HEK293 (cell line): ENCODE measurements at regions not wholly inside any gene's neighbourhood (a gene's known extent, or its start where the extent isn't known, plus 50 kb on each side); places are given as distances from the start of the nearest gene placed in this dataset.

ENCODE experiments used
- CTCF ChIA-PET: fragments of 350-600 bp; formaldehyde crosslinking; extraction: SDS; loops from one replicate; lab custom pipeline; 2021; ENCODE audit warnings: antibody characterized with exemption; lab: Yijun Ruan, JAX
- POLR2A ChIA-PET: fragments of 300-600 bp; formaldehyde crosslinking; extraction: SDS; loops from one replicate; lab custom pipeline; 2020; ENCODE audit warnings: antibody characterized with exemption, inconsistent platforms; lab: Yijun Ruan, JAX
- H3K27ac ChIP-seq: fragments of 200-500 bp; sonication (Bioruptor generic); 2 replicates; pipeline ENCODE4 v1.5.1; 2014; ENCODE audit warnings: low read depth, low read length, control low read depth, inconsistent platforms; ENCODE audit errors: extremely low read depth
- H3K36me3 ChIP-seq, 2 experiments: fragments of 200-500 bp in 1 of 2; sonication (Bioruptor generic) in 1 of 2; 1 replicate in 1 of 2; 2 replicates in 1 of 2; pipeline ENCODE4 v1.5.1; 2014 to 2017; ENCODE audit warnings: inconsistent platforms in 2 of 2, low read length in 2 of 2; ENCODE audit not compliant: control insufficient read depth in 2 of 2, insufficient read depth in 1 of 2
- H3K4me1 ChIP-seq: fragments of 200-500 bp; sonication (Bioruptor generic); 2 replicates; pipeline ENCODE4 v1.5.1; 2014; ENCODE audit warnings: mild to moderate bottlenecking, low read length, inconsistent platforms; ENCODE audit not compliant: control insufficient read depth, insufficient read depth
- H3K4me3 ChIP-seq: 2 replicates; pipeline ENCODE4 v1.5.1; 2011; ENCODE audit warnings: low read depth, mild to moderate bottlenecking, control low read depth, low read length, moderate library complexity
- H3K9me3 ChIP-seq: fragments of 200-500 bp; sonication (Bioruptor generic); 2 replicates; pipeline ENCODE4 v1.5.1; 2014; ENCODE audit warnings: low read depth, low read length, inconsistent platforms; ENCODE audit not compliant: control insufficient read depth, insufficient read depth
- KLF7 ChIP-seq: fragments of 450-650 bp; formaldehyde crosslinking; IDR thresholded peaks from 2 replicates; pipeline ENCODE4 v1.5.1; 2016; ENCODE audit warnings: missing biosample characterization, missing genetic modification characterization, borderline replicate concordance
- SALL2 ChIP-seq: fragments of 450-650 bp; formaldehyde crosslinking; IDR thresholded peaks from 2 replicates; pipeline ENCODE4 v1.5.0; 2017; ENCODE audit warnings: missing biosample characterization, mild to moderate bottlenecking, missing genetic modification characterization, borderline replicate concordance
- TCF7L2 ChIP-seq: IDR thresholded peaks from 2 replicates; pipeline ENCODE4 v1.6.1; 2011; ENCODE audit warnings: low read depth, mild to moderate bottlenecking, inconsistent platforms, low read length, moderate library complexity, borderline replicate concordance
- ZNF311 ChIP-seq: fragments of 450-650 bp; formaldehyde crosslinking; IDR thresholded peaks from 2 replicates; pipeline ENCODE4 v1.5.1; 2017; ENCODE audit warnings: missing biosample characterization, missing genetic modification characterization, borderline replicate concordance
- ZNF426 ChIP-seq: fragments of 450-650 bp; formaldehyde crosslinking; IDR thresholded peaks from 2 replicates; pipeline ENCODE4 v1.5.1; 2017; ENCODE audit warnings: missing biosample characterization, missing genetic modification characterization, mild to moderate bottlenecking, inconsistent platforms, moderate library complexity
- ZNF777 ChIP-seq: fragments of 450-650 bp; formaldehyde crosslinking; IDR thresholded peaks from 2 replicates; pipeline ENCODE4 v1.5.1; 2017; ENCODE audit warnings: missing biosample characterization, missing genetic modification characterization, borderline replicate concordance
- TF ChIP-seq, protein P1 (sequence below): fragments of 450-650 bp; formaldehyde crosslinking; IDR thresholded peaks from 2 replicates; pipeline ENCODE4 v1.5.1; 2017; ENCODE audit warnings: missing biosample characterization, mild to moderate bottlenecking, missing genetic modification characterization, moderate library complexity
- TF ChIP-seq, protein P2 (sequence below): fragments of 450-650 bp; formaldehyde crosslinking; IDR thresholded peaks from 2 replicates; pipeline ENCODE4 v1.5.1; 2016; ENCODE audit warnings: missing biosample characterization, missing genetic modification characterization, borderline replicate concordance
- TF ChIP-seq, protein P3 (sequence below): fragments of 450-650 bp; formaldehyde crosslinking; IDR thresholded peaks from 2 replicates; pipeline ENCODE4 v1.5.1; 2016; ENCODE audit warnings: missing biosample characterization, missing genetic modification characterization
- TF ChIP-seq, protein P4 (sequence below): sonication (generic); formaldehyde crosslinking; IDR thresholded peaks from 2 replicates; pipeline ENCODE4 v1.8.1; 2022; ENCODE audit warnings: mild to moderate bottlenecking, moderate library complexity, missing genetic modification reagents
- TF ChIP-seq, protein P5 (sequence below): fragments of 450-650 bp; formaldehyde crosslinking; IDR thresholded peaks from 2 replicates; pipeline ENCODE4 v1.5.1; 2016; ENCODE audit warnings: missing biosample characterization, missing genetic modification characterization

DNA sequence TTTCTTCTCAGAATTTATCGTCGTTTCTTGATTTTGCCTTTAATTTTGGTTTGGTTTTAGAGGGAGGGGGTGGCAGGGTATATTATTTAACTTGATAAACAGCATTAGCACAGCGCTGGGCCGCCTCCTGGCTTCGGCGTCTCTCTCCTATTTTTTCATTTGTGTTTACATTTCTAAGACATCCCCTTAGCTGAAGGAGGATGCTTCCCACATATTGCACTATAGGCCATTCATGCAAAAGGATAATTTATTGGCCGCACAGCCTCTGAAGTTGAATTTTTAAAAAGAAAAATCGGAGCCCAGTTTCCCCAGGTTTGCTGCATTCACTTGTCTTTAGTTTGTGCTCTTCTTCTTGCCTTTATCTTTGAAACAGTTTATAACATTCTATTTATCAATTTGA lies 497.4 kb upstream of the ZFHX3 start:
- Histone ChIP-seq H3K4me1 (no peaks in the 10 kb centered on the region), H3K4me3 (no peak overlapping the region), H3K27ac (no peak overlapping the region), H3K36me3 (no peaks in the 10 kb centered on the region), H3K9me3 (no peaks in the 10 kb centered on the region)
- ChIA-PET CTCF (interaction anchor here (1.1 kb wide), 1 partner anchor 601 kb away, joined by 3 read pairs; no protein-coding TSS in a partner anchor), POLR2A (no interaction called here)
- TF ChIP-seq, protein P1, sequence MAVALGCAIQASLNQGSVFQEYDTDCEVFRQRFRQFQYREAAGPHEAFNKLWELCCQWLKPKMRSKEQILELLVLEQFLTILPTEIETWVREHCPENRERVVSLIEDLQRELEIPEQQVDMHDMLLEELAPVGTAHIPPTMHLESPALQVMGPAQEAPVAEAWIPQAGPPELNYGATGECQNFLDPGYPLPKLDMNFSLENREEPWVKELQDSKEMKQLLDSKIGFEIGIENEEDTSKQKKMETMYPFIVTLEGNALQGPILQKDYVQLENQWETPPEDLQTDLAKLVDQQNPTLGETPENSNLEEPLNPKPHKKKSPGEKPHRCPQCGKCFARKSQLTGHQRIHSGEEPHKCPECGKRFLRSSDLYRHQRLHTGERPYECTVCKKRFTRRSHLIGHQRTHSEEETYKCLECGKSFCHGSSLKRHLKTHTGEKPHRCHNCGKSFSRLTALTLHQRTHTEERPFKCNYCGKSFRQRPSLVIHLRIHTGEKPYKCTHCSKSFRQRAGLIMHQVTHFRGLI (tag by site-specific recombination): no peak
- TF ChIP-seq TCF7L2: no peak
- TF ChIP-seq ZNF777 (tag by site-specific recombination): no peak

DNA sequence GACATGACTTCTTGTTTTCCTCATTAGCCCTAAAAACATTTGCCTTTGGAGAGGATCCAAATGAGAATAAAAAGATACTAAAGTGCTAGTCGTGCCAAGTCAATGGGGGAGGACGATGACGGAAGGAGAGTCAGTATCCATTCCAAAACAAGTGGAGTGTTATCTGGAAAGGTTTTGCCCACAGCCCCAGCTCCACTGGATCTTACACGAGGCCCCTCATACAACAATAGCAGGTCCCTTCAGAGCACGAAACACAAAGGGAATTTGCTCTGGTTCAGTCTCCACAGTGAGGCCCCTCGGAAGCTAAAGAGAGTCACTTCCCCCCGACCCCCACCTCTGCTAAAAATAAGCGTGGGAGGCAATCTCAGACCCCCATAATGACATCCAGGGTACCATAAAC lies 496.9 kb upstream of the ZFHX3 start:
- Histone ChIP-seq H3K4me1 (no peaks in the 10 kb centered on the region), H3K9me3 (no peaks in the 10 kb centered on the region), H3K36me3 (no peaks in the 10 kb centered on the region), H3K27ac (no peak overlapping the region), H3K4me3 (no peak overlapping the region)
- TF ChIP-seq SALL2 (tag by site-specific recombination) (no peak), KLF7 (no peak), ZNF426 (tag by site-specific recombination) (no peak), ZNF311 (tag by site-specific recombination) (no peak)
- TF ChIP-seq, protein P2, sequence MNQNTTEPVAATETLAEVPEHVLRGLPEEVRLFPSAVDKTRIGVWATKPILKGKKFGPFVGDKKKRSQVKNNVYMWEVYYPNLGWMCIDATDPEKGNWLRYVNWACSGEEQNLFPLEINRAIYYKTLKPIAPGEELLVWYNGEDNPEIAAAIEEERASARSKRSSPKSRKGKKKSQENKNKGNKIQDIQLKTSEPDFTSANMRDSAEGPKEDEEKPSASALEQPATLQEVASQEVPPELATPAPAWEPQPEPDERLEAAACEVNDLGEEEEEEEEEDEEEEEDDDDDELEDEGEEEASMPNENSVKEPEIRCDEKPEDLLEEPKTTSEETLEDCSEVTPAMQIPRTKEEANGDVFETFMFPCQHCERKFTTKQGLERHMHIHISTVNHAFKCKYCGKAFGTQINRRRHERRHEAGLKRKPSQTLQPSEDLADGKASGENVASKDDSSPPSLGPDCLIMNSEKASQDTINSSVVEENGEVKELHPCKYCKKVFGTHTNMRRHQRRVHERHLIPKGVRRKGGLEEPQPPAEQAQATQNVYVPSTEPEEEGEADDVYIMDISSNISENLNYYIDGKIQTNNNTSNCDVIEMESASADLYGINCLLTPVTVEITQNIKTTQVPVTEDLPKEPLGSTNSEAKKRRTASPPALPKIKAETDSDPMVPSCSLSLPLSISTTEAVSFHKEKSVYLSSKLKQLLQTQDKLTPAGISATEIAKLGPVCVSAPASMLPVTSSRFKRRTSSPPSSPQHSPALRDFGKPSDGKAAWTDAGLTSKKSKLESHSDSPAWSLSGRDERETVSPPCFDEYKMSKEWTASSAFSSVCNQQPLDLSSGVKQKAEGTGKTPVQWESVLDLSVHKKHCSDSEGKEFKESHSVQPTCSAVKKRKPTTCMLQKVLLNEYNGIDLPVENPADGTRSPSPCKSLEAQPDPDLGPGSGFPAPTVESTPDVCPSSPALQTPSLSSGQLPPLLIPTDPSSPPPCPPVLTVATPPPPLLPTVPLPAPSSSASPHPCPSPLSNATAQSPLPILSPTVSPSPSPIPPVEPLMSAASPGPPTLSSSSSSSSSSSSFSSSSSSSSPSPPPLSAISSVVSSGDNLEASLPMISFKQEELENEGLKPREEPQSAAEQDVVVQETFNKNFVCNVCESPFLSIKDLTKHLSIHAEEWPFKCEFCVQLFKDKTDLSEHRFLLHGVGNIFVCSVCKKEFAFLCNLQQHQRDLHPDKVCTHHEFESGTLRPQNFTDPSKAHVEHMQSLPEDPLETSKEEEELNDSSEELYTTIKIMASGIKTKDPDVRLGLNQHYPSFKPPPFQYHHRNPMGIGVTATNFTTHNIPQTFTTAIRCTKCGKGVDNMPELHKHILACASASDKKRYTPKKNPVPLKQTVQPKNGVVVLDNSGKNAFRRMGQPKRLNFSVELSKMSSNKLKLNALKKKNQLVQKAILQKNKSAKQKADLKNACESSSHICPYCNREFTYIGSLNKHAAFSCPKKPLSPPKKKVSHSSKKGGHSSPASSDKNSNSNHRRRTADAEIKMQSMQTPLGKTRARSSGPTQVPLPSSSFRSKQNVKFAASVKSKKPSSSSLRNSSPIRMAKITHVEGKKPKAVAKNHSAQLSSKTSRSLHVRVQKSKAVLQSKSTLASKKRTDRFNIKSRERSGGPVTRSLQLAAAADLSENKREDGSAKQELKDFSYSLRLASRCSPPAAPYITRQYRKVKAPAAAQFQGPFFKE (tag by site-specific recombination): no peak
- TF ChIP-seq, protein P3, sequence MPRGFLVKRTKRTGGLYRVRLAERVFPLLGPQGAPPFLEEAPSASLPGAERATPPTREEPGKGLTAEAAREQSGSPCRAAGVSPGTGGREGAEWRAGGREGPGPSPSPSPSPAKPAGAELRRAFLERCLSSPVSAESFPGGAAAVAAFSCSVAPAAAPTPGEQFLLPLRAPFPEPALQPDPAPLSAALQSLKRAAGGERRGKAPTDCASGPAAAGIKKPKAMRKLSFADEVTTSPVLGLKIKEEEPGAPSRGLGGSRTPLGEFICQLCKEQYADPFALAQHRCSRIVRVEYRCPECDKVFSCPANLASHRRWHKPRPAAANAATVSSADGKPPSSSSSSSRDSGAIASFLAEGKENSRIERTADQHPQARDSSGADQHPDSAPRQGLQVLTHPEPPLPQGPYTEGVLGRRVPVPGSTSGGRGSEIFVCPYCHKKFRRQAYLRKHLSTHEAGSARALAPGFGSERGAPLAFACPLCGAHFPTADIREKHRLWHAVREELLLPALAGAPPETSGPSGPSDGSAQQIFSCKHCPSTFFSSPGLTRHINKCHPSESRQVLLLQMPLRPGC: no peak
- TF ChIP-seq, protein P4, sequence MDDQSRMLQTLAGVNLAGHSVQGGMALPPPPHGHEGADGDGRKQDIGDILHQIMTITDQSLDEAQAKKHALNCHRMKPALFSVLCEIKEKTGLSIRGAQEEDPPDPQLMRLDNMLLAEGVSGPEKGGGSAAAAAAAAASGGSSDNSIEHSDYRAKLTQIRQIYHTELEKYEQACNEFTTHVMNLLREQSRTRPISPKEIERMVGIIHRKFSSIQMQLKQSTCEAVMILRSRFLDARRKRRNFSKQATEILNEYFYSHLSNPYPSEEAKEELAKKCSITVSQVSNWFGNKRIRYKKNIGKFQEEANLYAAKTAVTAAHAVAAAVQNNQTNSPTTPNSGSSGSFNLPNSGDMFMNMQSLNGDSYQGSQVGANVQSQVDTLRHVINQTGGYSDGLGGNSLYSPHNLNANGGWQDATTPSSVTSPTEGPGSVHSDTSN (CRISPR knock-in tag): no peak
- TF ChIP-seq, protein P5, sequence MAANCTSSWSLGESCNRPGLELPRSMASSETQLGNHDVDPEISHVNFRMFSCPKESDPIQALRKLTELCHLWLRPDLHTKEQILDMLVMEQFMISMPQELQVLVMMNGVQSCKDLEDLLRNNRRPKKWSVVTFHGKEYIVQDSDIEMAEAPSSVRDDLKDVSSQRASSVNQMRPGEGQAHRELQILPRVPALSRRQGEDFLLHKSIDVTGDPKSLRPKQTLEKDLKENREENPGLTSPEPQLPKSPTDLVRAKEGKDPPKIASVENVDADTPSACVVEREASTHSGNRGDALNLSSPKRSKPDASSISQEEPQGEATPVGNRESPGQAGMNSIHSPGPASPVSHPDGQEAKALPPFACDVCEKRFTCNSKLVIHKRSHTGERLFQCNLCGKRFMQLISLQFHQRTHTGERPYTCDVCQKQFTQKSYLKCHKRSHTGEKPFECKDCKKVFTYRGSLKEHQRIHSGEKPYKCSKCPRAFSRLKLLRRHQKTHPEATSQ (tag by site-specific recombination): no peak
- ChIA-PET POLR2A (no interaction called here), CTCF (interaction anchor here (1.1 kb wide), 1 partner anchor 602 kb away, joined by 3 read pairs; no protein-coding TSS in a partner anchor)
